ENCODE measurements at regions not wholly inside any gene's neighbourhood (a gene's known extent, or its start where the extent isn't known, plus 50 kb on each side); places are given as distances from the start of the nearest gene placed in this dataset.

GRCh38 chrX:39613997-39614679 lies 483.6 kb downstream of the BCOR start:
- H3K9me3 ChIP-seq (ENCODE audit: low read length): no peaks in the 10 kb centered on the region
- H4K20me1 ChIP-seq (ENCODE audit: insufficient read depth): no peaks in the 10 kb centered on the region
- no peaks in the 10 kb centered on the region for H3K79me2 ChIP-seq (replicated peaks; ENCODE audit: insufficient read depth, low read length)
- no peak overlapping the region for H2AFZ ChIP-seq (ENCODE audit: low read depth, low read length)
- no peak overlapping the region for H3K4me2 ChIP-seq (ENCODE audit: low read length)
- H3F3A ChIP-seq (ENCODE audit: insufficient read depth, low read length, poor library complexity, severe bottlenecking): no peaks in the 10 kb centered on the region
- H3K9me2 ChIP-seq (ENCODE audit: insufficient read depth, low read length): no peaks in the 10 kb centered on the region
- TF ChIP-seq RAD21 (conservative IDR thresholded peaks at IDR 0.05): no peak
- TF ChIP-seq EZH2 (IDR thresholded peaks at IDR 0.05; ENCODE audit: borderline replicate concordance, insufficient read depth, low read length, poor library complexity, severe bottlenecking): no peak
- no peak for TF ChIP-seq POLR2AphosphoS5 (IDR thresholded peaks at IDR 0.05)
- no peak for TF ChIP-seq REST (IDR thresholded peaks at IDR 0.05; ENCODE audit: borderline replicate concordance)
- no peak for TF ChIP-seq TAF1 (IDR thresholded peaks at IDR 0.05; ENCODE audit: low read depth)
- TF ChIP-seq CTCF (IDR thresholded peaks at IDR 0.05; ENCODE audit: poor library complexity, severe bottlenecking): no peak
- TF ChIP-seq SMC3 (conservative IDR thresholded peaks at IDR 0.05; ENCODE audit: poor library complexity): no peak
- TF ChIP-seq MXI1 (conservative IDR thresholded peaks at IDR 0.05; ENCODE audit: poor library complexity, severe bottlenecking): no peak
- no peak for TF ChIP-seq EP300 (conservative IDR thresholded peaks at IDR 0.05; ENCODE audit: poor library complexity, severe bottlenecking)
- peak overlapping the region; percentile 64 for H3K4me3 ChIP-seq (ENCODE audit: low read length)
- H3K9ac ChIP-seq (ENCODE audit: low read length): peak overlapping the region; percentile 53
- no peak overlapping the region for H3K27ac ChIP-seq (ENCODE audit: low read length)
- no peaks in the 10 kb centered on the region for H3K27me3 ChIP-seq (ENCODE audit: insufficient read depth, low read depth, low read length)
- no peaks in the 10 kb centered on the region for H3K36me3 ChIP-seq (ENCODE audit: insufficient read depth, low read length)

- Histone ChIP-seq H3K4me3 (ENCODE audit: low read length) (no peak overlapping the region), H3K9me3 (ENCODE audit: low read length) (no peaks in the 10 kb centered on the region), H3K79me2 (replicated peaks; ENCODE audit: insufficient read depth, low read length) (no peaks in the 10 kb centered on the region), H4K20me1 (ENCODE audit: insufficient read depth) (no peaks in the 10 kb centered on the region), H3F3A (ENCODE audit: insufficient read depth, low read length, poor library complexity, severe bottlenecking) (no peaks in the 10 kb centered on the region), H3K4me2 (ENCODE audit: low read length) (no peak overlapping the region), H2AFZ (ENCODE audit: low read depth, low read length) (no peak overlapping the region), H3K27ac (ENCODE audit: low read length) (no peak overlapping the region), H3K9ac (ENCODE audit: low read length) (no peak overlapping the region), H3K9me2 (ENCODE audit: insufficient read depth, low read length) (no peaks in the 10 kb centered on the region), H3K36me3 (ENCODE audit: insufficient read depth, low read length) (no peaks in the 10 kb centered on the region), H3K27me3 (ENCODE audit: insufficient read depth, low read depth, low read length) (no peaks in the 10 kb centered on the region)
- TF ChIP-seq RAD21 (conservative IDR thresholded peaks at IDR 0.05) (no peak), SMC3 (conservative IDR thresholded peaks at IDR 0.05; ENCODE audit: poor library complexity) (no peak), REST (IDR thresholded peaks at IDR 0.05; ENCODE audit: borderline replicate concordance) (no peak), EZH2 (IDR thresholded peaks at IDR 0.05; ENCODE audit: borderline replicate concordance, insufficient read depth, low read length, poor library complexity, severe bottlenecking) (no peak), MXI1 (conservative IDR thresholded peaks at IDR 0.05; ENCODE audit: poor library complexity, severe bottlenecking) (no peak), POLR2AphosphoS5 (IDR thresholded peaks at IDR 0.05) (no peak), CTCF (IDR thresholded peaks at IDR 0.05; ENCODE audit: poor library complexity, severe bottlenecking) (no peak), TAF1 (IDR thresholded peaks at IDR 0.05; ENCODE audit: low read depth) (no peak), EP300 (conservative IDR thresholded peaks at IDR 0.05; ENCODE audit: poor library complexity, severe bottlenecking) (no peak)
These were observed 483.1 kb downstream of the BCOR start for GRCh38 chrX:39614680-39614998.
